Natural killer cell (primary cell): ENCODE measurements at regions not wholly inside any gene's neighbourhood (a gene's known extent, or its start where the extent isn't known, plus 50 kb on each side); places are given as distances from the start of the nearest gene placed in this dataset.

Experiments used
- ATAC-seq, 3 donors: fragments of 150-1000 bp in 2 of 3; fragments of 200-7000 bp in 1 of 3; cut with Tn5 transposase; 1 replicate in 1 of 3; 2 replicates in 2 of 3; pipeline ENCODE4 v1.10.0; 2021; ENCODE audit warnings: mild to moderate bottlenecking in 2 of 3, moderate library complexity in 2 of 3
- DNase-seq, 2 donors: peaks; one replicate each; pipeline versions ENCODE4 v3.0.0 to v3.0.0-alpha.2; 2013 to 2021; ENCODE audit warnings: mixed read lengths in 1 of 2
- H3K27ac ChIP-seq: one replicate; pipeline ENCODE4 v1.5.1; 2013; ENCODE audit warnings: mild to moderate bottlenecking, low read length
- H3K27me3 ChIP-seq: one replicate; pipeline ENCODE4 v1.6.1; 2013; ENCODE audit warnings: low read length; ENCODE audit not compliant: control insufficient read depth, insufficient read depth
- H3K36me3 ChIP-seq: one replicate; pipeline ENCODE4 v1.6.1; 2013; ENCODE audit warnings: low read length; ENCODE audit not compliant: control insufficient read depth, insufficient read depth
- H3K4me1 ChIP-seq: one replicate; pipeline ENCODE4 v1.6.1; 2013; ENCODE audit warnings: low read length; ENCODE audit not compliant: control insufficient read depth, insufficient read depth
- H3K4me3 ChIP-seq: one replicate; pipeline ENCODE4 v1.5.1; 2013; ENCODE audit warnings: low read length
- H3K9me3 ChIP-seq: one replicate; pipeline ENCODE4 v1.6.1; 2013; ENCODE audit warnings: low read length; ENCODE audit not compliant: control insufficient read depth, insufficient read depth
- H3K27ac Mint-ChIP-seq, 2 donors: one replicate each; pipeline ENCODE4 v1.8.0; 2022; ENCODE audit warnings: mild to moderate bottlenecking in 2 of 2, mixed read lengths in 2 of 2, moderate library complexity in 1 of 2
- H3K27me3 Mint-ChIP-seq, 2 donors: one replicate each; pipeline ENCODE4 v1.8.0; 2022; ENCODE audit warnings: low read depth in 2 of 2, mixed read lengths in 2 of 2
- H3K36me3 Mint-ChIP-seq: one replicate; pipeline ENCODE4 v1.8.0; 2022; ENCODE audit warnings: mixed read lengths
- H3K4me1 Mint-ChIP-seq, 2 donors: one replicate each; pipeline ENCODE4 v1.8.0; 2022; ENCODE audit warnings: mixed read lengths in 2 of 2
- H3K4me3 Mint-ChIP-seq: one replicate; pipeline ENCODE4 v1.8.0; 2022; ENCODE audit warnings: mild to moderate bottlenecking, moderate library complexity, mixed read lengths
- H3K9me3 Mint-ChIP-seq, 2 donors: one replicate each; pipeline ENCODE4 v1.8.0; 2022; ENCODE audit warnings: mixed read lengths in 2 of 2
- CTCF ChIP-seq: fragments of 200-600 bp; IDR thresholded peaks from one replicate; pipeline ENCODE4 v1.8.0; 2022; ENCODE audit warnings: antibody characterized with exemption
- WGBS: methylation state at CpG from one replicate; pipeline ENCODE4 v1.1.7; 2013; ENCODE audit warnings: missing lambda C conversion rate; ENCODE audit not compliant: insufficient coverage; 5-methylcytosine and 5-hydroxymethylcytosine counted together
- intact Hi-C: fragments of 100-400 bp; cut with micrococcal nuclease; formaldehyde crosslinking; loops from one replicate; pipeline ENCODE4 v1.14.2; 2022

GRCh38 chr18:51447351-51448342, 250.2 kb upstream of the MEX3C start:
- Histone ChIP-seq H3K27me3 (peaks cover 3% of the 10 kb centered on the region), H3K27ac (no peak overlapping the region), H3K36me3 (no peaks in the 10 kb centered on the region), H3K4me1 (no peaks in the 10 kb centered on the region), H3K4me3 (no peak overlapping the region), H3K9me3 (no peaks in the 10 kb centered on the region)
- Mint-ChIP-seq H3K4me3 (no peak overlapping the region), H3K27me3 (peaks cover 22 to 38% of the 10 kb centered on the region in 2 donors), H3K36me3 (no peaks in the 10 kb centered on the region), H3K4me1 (no peaks in the 10 kb centered on the region), H3K9me3 (no peaks in the 10 kb centered on the region), H3K27ac (no peak overlapping the region)
- intact Hi-C loops: no loop called here
- peak in 1 of 3 donors; percentile 32 for ATAC-seq
- no peak for TF ChIP-seq CTCF
- 70% methylated on average over 17 of the region's 19 CpGs for WGBS
- DNase-seq: no peak

GRCh38 chr18:51448949-51449348, 251.5 kb upstream of the MEX3C start:
- WGBS: 79% methylated on average over 9 of the region's 9 CpGs
- H3K9me3 Mint-ChIP-seq: no peaks in the 10 kb centered on the region
- H3K4me1 Mint-ChIP-seq: no peaks in the 10 kb centered on the region
- intact Hi-C loops: no loop called here
- no peak overlapping the region for H3K4me3 ChIP-seq
- DNase-seq: no peak
- H3K4me1 ChIP-seq: no peaks in the 10 kb centered on the region
- H3K27me3 ChIP-seq: no peaks in the 10 kb centered on the region
- H3K27me3 Mint-ChIP-seq: peaks cover 16 to 28% of the 10 kb centered on the region in 2 donors
- no peaks in the 10 kb centered on the region for H3K36me3 Mint-ChIP-seq
- H3K36me3 ChIP-seq: no peaks in the 10 kb centered on the region
- H3K27ac Mint-ChIP-seq: no peak overlapping the region
- no peak for TF ChIP-seq CTCF
- H3K27ac ChIP-seq: no peak overlapping the region
- ATAC-seq: no peak
- no peaks in the 10 kb centered on the region for H3K9me3 ChIP-seq
- no peak overlapping the region for H3K4me3 Mint-ChIP-seq

- Mint-ChIP-seq H3K27me3 (peaks cover 12 to 34% of the 10 kb centered on the region in 2 donors), H3K9me3 (no peaks in the 10 kb centered on the region), H3K4me3 (no peak overlapping the region), H3K4me1 (no peaks in the 10 kb centered on the region), H3K36me3 (no peaks in the 10 kb centered on the region), H3K27ac (no peak overlapping the region)
- DNase-seq (no peak), ATAC-seq (no peak)
- Histone ChIP-seq H3K27ac (no peak overlapping the region), H3K4me3 (no peak overlapping the region), H3K36me3 (no peaks in the 10 kb centered on the region), H3K4me1 (no peaks in the 10 kb centered on the region), H3K9me3 (no peaks in the 10 kb centered on the region), H3K27me3 (no peaks in the 10 kb centered on the region)
- intact Hi-C loops: no loop called here
- 80% methylated on average over 1 of the region's 3 CpGs for WGBS
- TF ChIP-seq CTCF: no peak
These were observed 256.1 kb upstream of the MEX3C start for GRCh38 chr18:51453594-51453993.
